Neural cell (in vitro differentiated cells): ENCODE measurements at regions not wholly inside any gene's neighbourhood (a gene's known extent, or its start where the extent isn't known, plus 50 kb on each side); places are given as distances from the start of the nearest gene placed in this dataset.

Experiments
- H2AFZ ChIP-seq: fragments of 200-600, 300-800 bp; sonication (generic), shearing (Covaris generic); 2 replicates; pipeline ENCODE4 v1.6.0; 2014; ENCODE audit warnings: low read depth, mild to moderate bottlenecking, antibody characterized with exemption, low read length, moderate library complexity
- H3F3A ChIP-seq: fragments of 200-600 bp; shearing (Covaris generic); 2 replicates; pipeline ENCODE4 v1.6.1; 2016; ENCODE audit warnings: mild to moderate bottlenecking, moderate library complexity, mixed read lengths, antibody characterized with exemption, low read length; ENCODE audit not compliant: insufficient read depth, poor library complexity, severe bottlenecking
- H3K27ac ChIP-seq: fragments of 200-600, 300-800 bp; sonication (generic), shearing (Covaris generic); 2 replicates; pipeline ENCODE4 v1.5.1; 2014; ENCODE audit warnings: mild to moderate bottlenecking, low read length, moderate library complexity
- H3K27me3 ChIP-seq: fragments of 300-800, 200-600 bp; sonication (generic), shearing (Covaris generic); 2 replicates; pipeline ENCODE4 v1.6.0; 2014; ENCODE audit warnings: mild to moderate bottlenecking, low read depth, low read length, moderate library complexity; ENCODE audit not compliant: insufficient read depth
- H3K36me3 ChIP-seq: fragments of 300-800, 200-600 bp; sonication (generic), shearing (Covaris generic); 2 replicates; pipeline ENCODE4 v1.5.1; 2014; ENCODE audit warnings: mild to moderate bottlenecking, antibody characterized with exemption, low read length, moderate library complexity; ENCODE audit not compliant: insufficient read depth
- H3K4me2 ChIP-seq: fragments of 300-800, 200-600 bp; sonication (generic), shearing (Covaris generic); 2 replicates; pipeline ENCODE4 v1.6.0; 2014; ENCODE audit warnings: mild to moderate bottlenecking, low read length
- H3K4me3 ChIP-seq: fragments of 300-800, 200-600 bp; sonication (generic), shearing (Covaris generic); 2 replicates; pipeline ENCODE4 v1.5.1; 2014; ENCODE audit warnings: mild to moderate bottlenecking, low read length, moderate library complexity
- H3K79me2 ChIP-seq: fragments of 200-600 bp; shearing (Covaris generic); replicated peaks from 2 replicates; pipeline ENCODE4 v1.6.0; 2014; ENCODE audit warnings: mild to moderate bottlenecking, low read length, moderate library complexity; ENCODE audit not compliant: insufficient read depth
- H3K9ac ChIP-seq: fragments of 300-800, 200-600 bp; sonication (generic), shearing (Covaris generic); 2 replicates; pipeline ENCODE4 v1.6.1; 2016; ENCODE audit warnings: mild to moderate bottlenecking, low read length, mixed read lengths
- H3K9me2 ChIP-seq: fragments of 200-600 bp; shearing (Covaris generic); 2 replicates; pipeline ENCODE4 v1.6.1; 2016; ENCODE audit warnings: mild to moderate bottlenecking, low read length, mixed read lengths; ENCODE audit not compliant: insufficient read depth
- H3K9me3 ChIP-seq: fragments of 200-600, 300-800 bp; sonication (generic), shearing (Covaris generic); 2 replicates; pipeline ENCODE4 v1.6.1; 2016; ENCODE audit warnings: mild to moderate bottlenecking, mixed run types, low read length, moderate library complexity, mixed read lengths
- H4K20me1 ChIP-seq: fragments of 200-600 bp; shearing (Covaris generic); 2 replicates; pipeline ENCODE4 v1.6.1; 2016; ENCODE audit warnings: mild to moderate bottlenecking, mixed run types; ENCODE audit not compliant: insufficient read depth
- EP300 ChIP-seq: fragments of 450-650 bp; conservative IDR thresholded peaks from 2 replicates; pipeline ENCODE4 v1.6.1; 2014; ENCODE audit warnings: antibody characterized with exemption, mild to moderate bottlenecking, moderate library complexity; ENCODE audit not compliant: poor library complexity, severe bottlenecking
- EZH2 ChIP-seq: fragments of 200-600, 300-800 bp; shearing (Covaris generic), sonication (generic); IDR thresholded peaks from 2 replicates; pipeline ENCODE4 v1.6.1; 2014; ENCODE audit warnings: antibody characterized with exemption, low read length, borderline replicate concordance, mild to moderate bottlenecking; ENCODE audit not compliant: insufficient read depth, poor library complexity, severe bottlenecking
- MXI1 ChIP-seq: fragments of 450-650 bp; conservative IDR thresholded peaks from 2 replicates; pipeline ENCODE4 v1.6.1; 2014; ENCODE audit warnings: antibody characterized with exemption, mild to moderate bottlenecking; ENCODE audit not compliant: poor library complexity, severe bottlenecking
- POLR2AphosphoS5 ChIP-seq: IDR thresholded peaks from 2 replicates; pipeline ENCODE4 v1.6.1; 2012
- RAD21 ChIP-seq: fragments of 450-650 bp; conservative IDR thresholded peaks from 2 replicates; pipeline ENCODE4 v1.6.1; 2014; ENCODE audit warnings: antibody characterized with exemption, mild to moderate bottlenecking, moderate library complexity
- REST ChIP-seq: IDR thresholded peaks from 2 replicates; pipeline ENCODE4 v1.6.1; 2012; ENCODE audit warnings: borderline replicate concordance
- SMC3 ChIP-seq: fragments of 450-650 bp; conservative IDR thresholded peaks from 2 replicates; pipeline ENCODE4 v1.6.1; 2014; ENCODE audit warnings: antibody characterized with exemption, mild to moderate bottlenecking, moderate library complexity; ENCODE audit not compliant: poor library complexity
- TAF1 ChIP-seq: IDR thresholded peaks from 2 replicates; pipeline ENCODE4 v1.6.1; 2012; ENCODE audit warnings: low read depth
- TF ChIP-seq, protein P1 (sequence below): fragments of 450-650 bp; IDR thresholded peaks from 2 replicates; pipeline ENCODE4 v1.5.1; 2014; ENCODE audit warnings: antibody characterized with exemption, mild to moderate bottlenecking, moderate library complexity; ENCODE audit not compliant: poor library complexity, severe bottlenecking

DNA sequence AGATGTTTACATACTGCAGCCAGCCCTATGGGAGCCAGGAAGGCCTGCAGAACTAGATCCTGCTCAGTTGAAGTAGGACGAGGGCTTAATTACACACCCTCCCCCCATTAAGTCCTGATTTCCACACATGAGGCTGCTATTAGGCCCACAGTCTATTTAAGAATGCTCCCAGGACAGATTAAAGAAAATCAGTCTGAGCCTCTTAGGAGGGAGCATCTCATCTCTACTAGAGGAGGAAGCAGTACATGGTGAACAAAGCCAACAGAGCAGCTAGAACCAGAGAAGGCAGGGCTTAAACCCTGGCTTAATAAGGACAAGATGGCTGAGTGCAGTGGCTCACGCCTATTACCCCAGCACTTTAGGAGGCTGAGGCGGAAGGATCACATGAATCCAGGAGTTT, 55.8 kb upstream of the ARHGAP5 start:
- no peak overlapping the region for H2AFZ ChIP-seq
- H3K27me3 ChIP-seq: no peaks in the 10 kb centered on the region
- no peak overlapping the region for H3K4me2 ChIP-seq
- H3K27ac ChIP-seq: no peak overlapping the region
- H3K79me2 ChIP-seq: no peaks in the 10 kb centered on the region
- no peaks in the 10 kb centered on the region for H3K9me3 ChIP-seq
- H3F3A ChIP-seq: no peaks in the 10 kb centered on the region
- H3K9ac ChIP-seq: no peak overlapping the region
- H4K20me1 ChIP-seq: no peaks in the 10 kb centered on the region
- H3K36me3 ChIP-seq: no peaks in the 10 kb centered on the region
- no peaks in the 10 kb centered on the region for H3K9me2 ChIP-seq
- H3K4me3 ChIP-seq: no peak overlapping the region
- no peak for TF ChIP-seq MXI1
- no peak for TF ChIP-seq RAD21
- TF ChIP-seq TAF1: no peak
- TF ChIP-seq EP300: no peak
- no peak for TF ChIP-seq SMC3
- TF ChIP-seq EZH2: no peak
- TF ChIP-seq, protein P1, sequence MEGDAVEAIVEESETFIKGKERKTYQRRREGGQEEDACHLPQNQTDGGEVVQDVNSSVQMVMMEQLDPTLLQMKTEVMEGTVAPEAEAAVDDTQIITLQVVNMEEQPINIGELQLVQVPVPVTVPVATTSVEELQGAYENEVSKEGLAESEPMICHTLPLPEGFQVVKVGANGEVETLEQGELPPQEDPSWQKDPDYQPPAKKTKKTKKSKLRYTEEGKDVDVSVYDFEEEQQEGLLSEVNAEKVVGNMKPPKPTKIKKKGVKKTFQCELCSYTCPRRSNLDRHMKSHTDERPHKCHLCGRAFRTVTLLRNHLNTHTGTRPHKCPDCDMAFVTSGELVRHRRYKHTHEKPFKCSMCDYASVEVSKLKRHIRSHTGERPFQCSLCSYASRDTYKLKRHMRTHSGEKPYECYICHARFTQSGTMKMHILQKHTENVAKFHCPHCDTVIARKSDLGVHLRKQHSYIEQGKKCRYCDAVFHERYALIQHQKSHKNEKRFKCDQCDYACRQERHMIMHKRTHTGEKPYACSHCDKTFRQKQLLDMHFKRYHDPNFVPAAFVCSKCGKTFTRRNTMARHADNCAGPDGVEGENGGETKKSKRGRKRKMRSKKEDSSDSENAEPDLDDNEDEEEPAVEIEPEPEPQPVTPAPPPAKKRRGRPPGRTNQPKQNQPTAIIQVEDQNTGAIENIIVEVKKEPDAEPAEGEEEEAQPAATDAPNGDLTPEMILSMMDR: no peak
- no peak for TF ChIP-seq REST
- no peak for TF ChIP-seq POLR2AphosphoS5

DNA sequence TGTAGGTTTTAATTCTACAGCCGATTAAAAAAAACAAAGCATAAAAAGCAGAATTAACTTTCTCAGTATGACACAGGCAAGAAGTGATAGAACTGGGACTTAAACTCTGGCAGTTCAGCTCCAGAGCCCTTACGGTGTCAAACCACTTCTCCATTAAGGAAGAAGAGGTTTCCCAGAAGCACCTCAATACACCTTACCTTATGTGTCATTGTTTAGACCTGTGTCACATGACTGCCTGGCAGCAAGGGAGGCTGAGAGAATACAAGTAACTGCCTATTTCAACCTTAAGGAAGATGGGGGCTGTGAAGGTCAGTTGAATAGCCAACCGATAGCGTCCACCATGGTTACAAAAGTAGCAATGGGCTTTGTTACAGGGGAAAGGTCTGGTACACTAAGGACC, 54.6 kb upstream of the ARHGAP5 start:
- Histone ChIP-seq H3K27ac (no peak overlapping the region), H3K4me3 (no peak overlapping the region), H4K20me1 (no peaks in the 10 kb centered on the region), H2AFZ (no peak overlapping the region), H3K9me3 (no peaks in the 10 kb centered on the region), H3K9me2 (no peaks in the 10 kb centered on the region), H3K36me3 (no peaks in the 10 kb centered on the region), H3K9ac (no peak overlapping the region), H3K27me3 (no peaks in the 10 kb centered on the region), H3K4me2 (no peak overlapping the region), H3K79me2 (no peaks in the 10 kb centered on the region), H3F3A (no peaks in the 10 kb centered on the region)
- TF ChIP-seq REST (no peak), EP300 (no peak), TAF1 (no peak), EZH2 (no peak), MXI1 (no peak), POLR2AphosphoS5 (no peak), SMC3 (no peak), RAD21 (no peak)
- TF ChIP-seq, protein P1: no peak
